ENCODE measurements at regions not wholly inside any gene's neighbourhood (a gene's known extent, or its start where the extent isn't known, plus 50 kb on each side); places are given as distances from the start of the nearest gene placed in this dataset.

GRCh38 chr14:81632157-81632556 lies 98.5 kb upstream of the SEL1L start:
- no peak overlapping the region for H3K27ac ChIP-seq
- no peaks in the 10 kb centered on the region for H3K27me3 ChIP-seq
- H3K36me3 ChIP-seq, result no peaks in the 10 kb centered on the region
- TF ChIP-seq POLR2A (IDR thresholded peaks at IDR 0.05) (no peak), EP300 (IDR thresholded peaks at IDR 0.05) (no peak)
- H3K4me3 ChIP-seq, result no peak overlapping the region
- no peak for DNase-seq (ENCODE audit: low spot score in 2 of 2)
- no peaks in the 10 kb centered on the region for H3K9me3 ChIP-seq
- no peaks in the 10 kb centered on the region for H3K4me1 ChIP-seq

- Histone ChIP-seq H3K36me3 (no peaks in the 10 kb centered on the region), H3K27ac (no peak overlapping the region), H3K4me1 (no peaks in the 10 kb centered on the region), H3K27me3 (no peaks in the 10 kb centered on the region), H3K4me3 (no peak overlapping the region), H3K9me3 (no peaks in the 10 kb centered on the region)
- no peak for DNase-seq (ENCODE audit: low spot score in 2 of 2)
- TF ChIP-seq EP300 (IDR thresholded peaks at IDR 0.05) (no peak), POLR2AphosphoS5 (IDR thresholded peaks at IDR 0.05) (no peak), CTCF (IDR thresholded peaks at IDR 0.05) (no peak), POLR2A (IDR thresholded peaks at IDR 0.05) (no peak)
Observed at GRCh38 chr14:81633496-81633895, 99.8 kb upstream of the SEL1L start.

- H3K36me3 ChIP-seq, result no peaks in the 10 kb centered on the region
- DNase-seq (ENCODE audit: low spot score in 2 of 2), result no peak
- no peaks in the 10 kb centered on the region for H3K9me3 ChIP-seq
- WGBS, result 82% methylated on average over 1 of the region's 1 CpG
- no peaks in the 10 kb centered on the region for H3K4me1 ChIP-seq
- H3K4me3 ChIP-seq, result no peak overlapping the region
- H3K27me3 ChIP-seq, result no peaks in the 10 kb centered on the region
- H3K27ac ChIP-seq, result no peak overlapping the region
- TF ChIP-seq POLR2A (IDR thresholded peaks at IDR 0.05) (no peak), EP300 (IDR thresholded peaks at IDR 0.05) (no peak), POLR2AphosphoS5 (IDR thresholded peaks at IDR 0.05) (no peak), CTCF (IDR thresholded peaks at IDR 0.05) (no peak)
Observed at GRCh38 chr14:81637639-81638038, 104.0 kb upstream of the SEL1L start.

GRCh38 chr14:81638656-81639280 lies 105.1 kb upstream of the SEL1L start:
- H3K27me3 ChIP-seq, result no peaks in the 10 kb centered on the region
- H3K4me1 ChIP-seq, result no peaks in the 10 kb centered on the region
- WGBS, result 65% methylated on average over 3 of the region's 3 CpGs
- no peak overlapping the region for H3K4me3 ChIP-seq
- no peaks in the 10 kb centered on the region for H3K9me3 ChIP-seq
- no peaks in the 10 kb centered on the region for H3K36me3 ChIP-seq
- no peak overlapping the region for H3K27ac ChIP-seq
- no peak for DNase-seq (ENCODE audit: low spot score in 2 of 2)
- no peak for TF ChIP-seq POLR2AphosphoS5 (IDR thresholded peaks at IDR 0.05)
- no peak for TF ChIP-seq EP300 (IDR thresholded peaks at IDR 0.05)
- no peak for TF ChIP-seq CTCF (IDR thresholded peaks at IDR 0.05)
- TF ChIP-seq POLR2A (IDR thresholded peaks at IDR 0.05), result no peak

GRCh38 chr14:81653626-81654025 lies 120.0 kb upstream of the SEL1L start:
- H3K36me3 ChIP-seq, result no peaks in the 10 kb centered on the region
- no peaks in the 10 kb centered on the region for H3K27me3 ChIP-seq
- no peaks in the 10 kb centered on the region for H3K4me1 ChIP-seq
- TF ChIP-seq POLR2A (IDR thresholded peaks at IDR 0.05) (no peak), CTCF (IDR thresholded peaks at IDR 0.05) (no peak), EP300 (IDR thresholded peaks at IDR 0.05) (no peak), POLR2AphosphoS5 (IDR thresholded peaks at IDR 0.05) (no peak)
- WGBS, result 57% methylated on average over 2 of the region's 2 CpGs
- H3K4me3 ChIP-seq, result no peak overlapping the region
- DNase-seq (ENCODE audit: low spot score in 2 of 2), result no peak
- no peak overlapping the region for H3K27ac ChIP-seq
- H3K9me3 ChIP-seq, result no peaks in the 10 kb centered on the region
